T-helper 17 cell (primary cell): ENCODE measurements at regions not wholly inside any gene's neighbourhood (a gene's known extent, or its start where the extent isn't known, plus 50 kb on each side); places are given as distances from the start of the nearest gene placed in this dataset.
"Not testable (repeated sequence)": the region's sequence is repeated elsewhere in the genome, so short reads cannot be mapped to it uniquely, and the experiment has no call there.

ENCODE experiments used
- ATAC-seq: fragments of 150-1000 bp; cut with Tn5 transposase; 2 replicates; pipeline ENCODE4 v1.10.0; 2021; ENCODE audit warnings: mild to moderate bottlenecking, moderate library complexity
- DNase-seq, 3 donors: peaks; one replicate each; pipeline versions ENCODE4 v3.0.0 to v3.0.0-alpha.2; 2020 to 2021
- H3K9me3 ChIP-seq: one replicate; pipeline ENCODE4 v1.7.0; 2013; ENCODE audit warnings: low read length, mild to moderate bottlenecking; ENCODE audit not compliant: control insufficient read depth, poor library complexity, severe bottlenecking
- H3K27ac Mint-ChIP-seq: one replicate; pipeline ENCODE4 v1.8.0; 2022; ENCODE audit warnings: mild to moderate bottlenecking, moderate library complexity, mixed read lengths
- H3K27me3 Mint-ChIP-seq: one replicate; pipeline ENCODE4 v1.8.0; 2022; ENCODE audit warnings: mixed read lengths
- H3K36me3 Mint-ChIP-seq: one replicate; pipeline ENCODE4 v1.8.0; 2022; ENCODE audit warnings: low read depth, mixed read lengths
- H3K4me1 Mint-ChIP-seq: one replicate; pipeline ENCODE4 v1.8.0; 2022; ENCODE audit warnings: mild to moderate bottlenecking, mixed read lengths
- H3K4me3 Mint-ChIP-seq: one replicate; pipeline ENCODE4 v1.8.0; 2022; ENCODE audit warnings: mild to moderate bottlenecking, moderate library complexity, mixed read lengths

- Mint-ChIP-seq H3K4me3 (no peak overlapping the region), H3K36me3 (no peaks in the 10 kb centered on the region), H3K4me1 (no peaks in the 10 kb centered on the region), H3K27ac (no peak overlapping the region), H3K27me3 (no peaks in the 10 kb centered on the region)
- ATAC-seq, result no peak
- no peak for DNase-seq
- no peaks in the 10 kb centered on the region for H3K9me3 ChIP-seq
Observed at GRCh38 chr4:126611900-126612299, 1020.9 kb upstream of the INTU start.

- Mint-ChIP-seq H3K36me3 (no peaks in the 10 kb centered on the region), H3K27ac (no peak overlapping the region), H3K4me1 (no peaks in the 10 kb centered on the region), H3K27me3 (no peaks in the 10 kb centered on the region), H3K4me3 (no peak overlapping the region)
- H3K9me3 ChIP-seq, result no peaks in the 10 kb centered on the region
- no peak for ATAC-seq
- DNase-seq, result no peak
Observed at GRCh38 chr4:126614356-126614855, 1018.4 kb upstream of the INTU start.

GRCh38 chr4:126616795-126617194 is 1016.0 kb upstream of the INTU start:
- H3K9me3 ChIP-seq, result no peaks in the 10 kb centered on the region
- Mint-ChIP-seq H3K27ac (no peak overlapping the region), H3K36me3 (no peaks in the 10 kb centered on the region), H3K4me1 (no peaks in the 10 kb centered on the region), H3K27me3 (no peaks in the 10 kb centered on the region), H3K4me3 (no peak overlapping the region)
- DNase-seq, result no peak
- ATAC-seq, result no peak

- ATAC-seq (no peak), DNase-seq (no peak)
- no peaks in the 10 kb centered on the region for H3K27me3 Mint-ChIP-seq
- H3K4me3 Mint-ChIP-seq, result no peak overlapping the region
- H3K4me1 Mint-ChIP-seq, result no peaks in the 10 kb centered on the region
- H3K9me3 ChIP-seq, result no peaks in the 10 kb centered on the region
- H3K36me3 Mint-ChIP-seq, result no peaks in the 10 kb centered on the region
- H3K27ac Mint-ChIP-seq, result no peak overlapping the region
Observed at GRCh38 chr4:126627255-126627654, 1005.5 kb upstream of the INTU start.

- no peak overlapping the region for H3K4me3 Mint-ChIP-seq
- no peak for DNase-seq
Observed at GRCh38 chr4:126628933-126629332, 1003.8 kb upstream of the INTU start.

GRCh38 chr4:126630230-126630629 is 1002.5 kb upstream of the INTU start:
- H3K27ac Mint-ChIP-seq, result no peak overlapping the region
- no peaks in the 10 kb centered on the region for H3K4me1 Mint-ChIP-seq
- ATAC-seq (no peak), DNase-seq (no peak)
- no peaks in the 10 kb centered on the region for H3K9me3 ChIP-seq
- H3K4me3 Mint-ChIP-seq, result no peak overlapping the region
- no peaks in the 10 kb centered on the region for H3K36me3 Mint-ChIP-seq
- H3K27me3 Mint-ChIP-seq, result no peaks in the 10 kb centered on the region

More at GRCh38 chr4:126628933-126629332, 1003.8 kb upstream of the INTU start:
- ATAC-seq, result no peak
- no peaks in the 10 kb centered on the region for H3K36me3 Mint-ChIP-seq
- no peaks in the 10 kb centered on the region for H3K27me3 Mint-ChIP-seq
- no peaks in the 10 kb centered on the region for H3K9me3 ChIP-seq
- no peak overlapping the region for H3K27ac Mint-ChIP-seq
- no peaks in the 10 kb centered on the region for H3K4me1 Mint-ChIP-seq

- H3K36me3 Mint-ChIP-seq, result no peaks in the 10 kb centered on the region
Observed at GRCh38 chr4:126633306-126633705, 999.5 kb upstream of the INTU start.

GRCh38 chr4:126637706-126638105 is 995.1 kb upstream of the INTU start:
- H3K9me3 ChIP-seq, result no peaks in the 10 kb centered on the region
- DNase-seq (no peak), ATAC-seq (no peak)
- Mint-ChIP-seq H3K27ac (no peak overlapping the region), H3K36me3 (no peaks in the 10 kb centered on the region), H3K4me3 (no peak overlapping the region), H3K27me3 (no peaks in the 10 kb centered on the region), H3K4me1 (no peaks in the 10 kb centered on the region)

More at GRCh38 chr4:126633306-126633705, 999.5 kb upstream of the INTU start:
- ATAC-seq (no peak), DNase-seq (no peak)
- Mint-ChIP-seq H3K4me3 (no peak overlapping the region), H3K27me3 (no peaks in the 10 kb centered on the region), H3K27ac (no peak overlapping the region), H3K4me1 (no peaks in the 10 kb centered on the region)
- H3K9me3 ChIP-seq, result no peaks in the 10 kb centered on the region

- H3K36me3 Mint-ChIP-seq, result no peaks in the 10 kb centered on the region
- DNase-seq (no peak), ATAC-seq (no peak)
- no peaks in the 10 kb centered on the region for H3K27me3 Mint-ChIP-seq
- no peaks in the 10 kb centered on the region for H3K4me1 Mint-ChIP-seq
- H3K4me3 Mint-ChIP-seq, result no peak overlapping the region
- H3K27ac Mint-ChIP-seq, result no peak overlapping the region
- no peaks in the 10 kb centered on the region for H3K9me3 ChIP-seq
Observed at GRCh38 chr4:126647320-126647719, 985.4 kb upstream of the INTU start.

- Mint-ChIP-seq H3K27me3 (no peaks in the 10 kb centered on the region), H3K4me1 (no peaks in the 10 kb centered on the region), H3K27ac (no peak overlapping the region), H3K36me3 (no peaks in the 10 kb centered on the region), H3K4me3 (no peak overlapping the region)
- DNase-seq (no peak), ATAC-seq (no peak)
- peaks cover 2% of the 10 kb centered on the region for H3K9me3 ChIP-seq
Observed at GRCh38 chr4:126647756-126648397, 984.9 kb upstream of the INTU start.

GRCh38 chr4:126658411-126658810 is 974.3 kb upstream of the INTU start:
- Mint-ChIP-seq H3K36me3 (no peaks in the 10 kb centered on the region), H3K27ac (no peak overlapping the region), H3K27me3 (no peaks in the 10 kb centered on the region), H3K4me1 (no peaks in the 10 kb centered on the region), H3K4me3 (no peak overlapping the region)
- H3K9me3 ChIP-seq, result no peaks in the 10 kb centered on the region
- DNase-seq (no peak), ATAC-seq (no peak)

GRCh38 chr4:126661194-126661593 is 971.6 kb upstream of the INTU start:
- no peaks in the 10 kb centered on the region for H3K36me3 Mint-ChIP-seq
- H3K27ac Mint-ChIP-seq, result no peak overlapping the region
- ATAC-seq, result no peak
- H3K4me1 Mint-ChIP-seq, result no peaks in the 10 kb centered on the region
- no peaks in the 10 kb centered on the region for H3K27me3 Mint-ChIP-seq
- no peak for DNase-seq
- no peaks in the 10 kb centered on the region for H3K9me3 ChIP-seq
- H3K4me3 Mint-ChIP-seq, result no peak overlapping the region

GRCh38 chr4:126664839-126665238 is 967.9 kb upstream of the INTU start:
- no peaks in the 10 kb centered on the region for H3K9me3 ChIP-seq
- Mint-ChIP-seq H3K27ac (no peak overlapping the region), H3K36me3 (no peaks in the 10 kb centered on the region), H3K4me3 (no peak overlapping the region), H3K27me3 (no peaks in the 10 kb centered on the region), H3K4me1 (no peaks in the 10 kb centered on the region)
- DNase-seq (no peak), ATAC-seq (no peak)

GRCh38 chr4:126670038-126670437 is 962.7 kb upstream of the INTU start:
- not testable (repeated sequence) for H3K4me1 Mint-ChIP-seq, ATAC-seq, H3K27me3 Mint-ChIP-seq, H3K27ac Mint-ChIP-seq, H3K36me3 Mint-ChIP-seq, H3K4me3 Mint-ChIP-seq, DNase-seq, H3K9me3 ChIP-seq
